ENCODE measurements at regions not wholly inside any gene's neighbourhood (a gene's known extent, or its start where the extent isn't known, plus 50 kb on each side); places are given as distances from the start of the nearest gene placed in this dataset.

DNA sequence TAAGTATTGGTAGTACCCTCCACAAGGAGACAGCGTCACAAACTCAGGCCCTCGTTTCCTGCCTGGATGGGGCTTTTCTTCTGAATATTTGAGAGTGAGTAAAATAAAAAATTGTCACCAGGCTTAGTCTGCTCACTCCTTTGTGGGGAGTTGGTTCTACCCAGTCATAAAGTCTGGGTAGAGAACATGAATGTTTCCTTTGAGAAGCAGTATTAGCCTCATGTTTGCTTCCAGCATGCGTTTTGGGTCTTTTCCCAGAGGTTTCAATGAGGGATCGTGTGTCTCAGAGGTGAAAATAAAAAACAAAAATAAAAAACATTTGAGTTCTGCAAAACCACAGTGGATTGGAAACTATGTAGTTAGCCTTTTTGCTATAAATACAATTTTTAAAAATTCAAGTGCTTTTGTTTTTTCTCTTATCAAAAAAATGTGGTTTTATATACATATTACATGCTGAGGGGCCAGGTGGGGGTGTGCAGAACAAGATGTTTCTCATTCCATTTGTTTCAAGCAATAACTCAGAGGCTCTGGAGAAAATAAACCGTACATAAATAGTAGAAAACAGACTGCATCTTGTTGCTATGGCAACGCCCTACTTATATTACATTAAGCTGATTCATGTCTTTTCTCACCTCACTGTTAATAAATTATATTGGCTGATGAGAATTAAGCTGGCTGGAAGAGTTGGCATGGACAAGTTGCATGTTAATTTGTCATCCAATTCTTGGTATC is 182.8 kb upstream of the FOXN2 start:
- FAIRE-seq (no peak), DNase-seq (ENCODE audit: extremely low read depth in 1 of 4, low spot score in 3 of 4) (peak in 2 of 4 experiments; percentile 22 to 24), ATAC-seq (no peak)
- Histone ChIP-seq H3K27ac (ENCODE audit: extremely low read depth, low read depth, low read length) (no peak overlapping the region), H3K27me3 (ENCODE audit: control insufficient read depth in 2 of 2, insufficient read depth in 2 of 2, low read length in 2 of 2) (no peaks in the 10 kb centered on the region), H3K36me3 (ENCODE audit: control insufficient read depth, insufficient read depth, low read length) (no peaks in the 10 kb centered on the region), H3K79me2 (ENCODE audit: control insufficient read depth, insufficient read depth, low read length) (no peaks in the 10 kb centered on the region), H3K4me3 (no peak overlapping the region), H3K4me1 (replicated peaks in 1 of 2; ENCODE audit: control insufficient read depth in 2 of 2, insufficient read depth in 2 of 2, low read length in 2 of 2) (peaks cover 3 to 18% of the 10 kb centered on the region in 2 experiments; a peak in 3 of 5 replicates), H3K9me3 (replicated peaks; ENCODE audit: control insufficient read depth, insufficient read depth, low read depth, low read length) (no peaks in the 10 kb centered on the region; the same call in 1 of the 2 replicates), H2AFZ (ENCODE audit: low read depth, low read length) (no peak overlapping the region; the same call in 1 of the 2 replicates), H3K4me2 (ENCODE audit: insufficient read depth, low read length) (no peak overlapping the region), H3K9ac (ENCODE audit: insufficient read depth in 1 of 2, low read depth in 2 of 2, low read length in 2 of 2) (no peak overlapping the region), H3K9me1 (ENCODE audit: control insufficient read depth, insufficient read depth, low read length) (no peaks in the 10 kb centered on the region), H4K20me1 (replicated peaks; ENCODE audit: control insufficient read depth, insufficient read depth, low read length) (no peaks in the 10 kb centered on the region)
- CTCF ChIA-PET (ENCODE audit: low intra/inter-chr PET ratio) = no interaction called here
- TF ChIP-seq ZNF316 (IDR thresholded peaks at IDR 0.05) (0 out of 2 replicates have a peak, but pooled peaks have one; percentile 11), SMAD3 (CRISPR knock-in tag; conservative IDR thresholded peaks at IDR 0.05) (no peak), SP1 (CRISPR knock-in tag; IDR thresholded peaks at IDR 0.05) (no peak), RFX1 (IDR thresholded peaks at IDR 0.05) (peak; percentile 92), FOXK2 (conservative IDR thresholded peaks at IDR 0.05 in 1 of 2, IDR thresholded peaks at IDR 0.05 in 1 of 2; ENCODE audit: low read depth in 2 of 2) (no peak)
- in situ Hi-C loops (cut with MboI) = no loop called here
- POLR2A ChIA-PET = no interaction called here
- 48% methylated on average over 6 of the region's 6 CpGs for WGBS (ENCODE audit: insufficient coverage, low coverage, missing lambda C conversion rate)
- intact Hi-C loops (cut with micrococcal nuclease) = no loop called here
- no TSS peak for BruUV-seq (replicated peaks)

DNA sequence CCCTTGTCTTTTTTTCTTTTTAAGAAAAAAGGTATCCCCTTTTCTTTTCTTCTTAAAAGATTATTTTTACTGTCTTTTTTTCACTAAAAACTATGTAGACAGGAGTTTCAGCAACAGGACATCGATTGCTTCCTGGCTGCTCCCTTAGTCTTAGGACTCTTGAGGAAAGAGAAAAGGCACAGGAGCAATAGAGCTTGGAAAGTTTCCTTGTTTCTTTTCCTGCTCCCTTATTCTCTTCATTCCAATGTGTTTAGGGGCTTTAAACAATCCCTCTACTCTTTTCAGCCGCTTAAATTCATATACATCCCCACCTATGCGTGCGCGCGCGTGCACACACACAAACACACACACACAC is 182.2 kb upstream of the FOXN2 start:
- H3K79me2 ChIP-seq (ENCODE audit: control insufficient read depth, insufficient read depth, low read length) = no peaks in the 10 kb centered on the region
- DNase-seq (ENCODE audit: extremely low read depth in 1 of 4, low spot score in 3 of 4) (no peak), ATAC-seq (no peak), FAIRE-seq (no peak)
- intact Hi-C loops (cut with micrococcal nuclease) = no loop called here
- POLR2A ChIA-PET = no interaction called here
- H3K4me3 ChIP-seq = no peak overlapping the region
- no peaks in the 10 kb centered on the region; the same call in 1 of the 2 replicates for H3K9me3 ChIP-seq (replicated peaks; ENCODE audit: control insufficient read depth, insufficient read depth, low read depth, low read length)
- no peak overlapping the region for H3K4me2 ChIP-seq (ENCODE audit: insufficient read depth, low read length)
- H3K36me3 ChIP-seq (ENCODE audit: control insufficient read depth, insufficient read depth, low read length) = no peaks in the 10 kb centered on the region
- peaks cover 3 to 18% of the 10 kb centered on the region in 2 experiments; a peak in 3 of 5 replicates for H3K4me1 ChIP-seq (replicated peaks in 1 of 2; ENCODE audit: control insufficient read depth in 2 of 2, insufficient read depth in 2 of 2, low read length in 2 of 2)
- H3K9ac ChIP-seq (ENCODE audit: insufficient read depth in 1 of 2, low read depth in 2 of 2, low read length in 2 of 2) = no peak overlapping the region
- no peak overlapping the region for H2AFZ ChIP-seq (ENCODE audit: low read depth, low read length)
- WGBS (ENCODE audit: insufficient coverage, low coverage, missing lambda C conversion rate) = 71% methylated on average over 7 of the region's 7 CpGs
- CTCF ChIA-PET (ENCODE audit: low intra/inter-chr PET ratio) = no interaction called here
- H3K9me1 ChIP-seq (ENCODE audit: control insufficient read depth, insufficient read depth, low read length) = no peaks in the 10 kb centered on the region
- in situ Hi-C loops (cut with MboI) = no loop called here
- no peaks in the 10 kb centered on the region for H4K20me1 ChIP-seq (replicated peaks; ENCODE audit: control insufficient read depth, insufficient read depth, low read length)
- no peaks in the 10 kb centered on the region for H3K27me3 ChIP-seq (ENCODE audit: control insufficient read depth in 2 of 2, insufficient read depth in 2 of 2, low read length in 2 of 2)
- BruUV-seq (replicated peaks) = no TSS peak
- H3K27ac ChIP-seq (ENCODE audit: extremely low read depth, low read depth, low read length) = no peak overlapping the region
- TF ChIP-seq RBM34 (IDR thresholded peaks at IDR 0.05; ENCODE audit: borderline replicate concordance, insufficient read depth, low read length) = no peak
- no peak for TF ChIP-seq ZFP1 (CRISPR knock-in tag; IDR thresholded peaks at IDR 0.05)
- TF ChIP-seq, protein P1, sequence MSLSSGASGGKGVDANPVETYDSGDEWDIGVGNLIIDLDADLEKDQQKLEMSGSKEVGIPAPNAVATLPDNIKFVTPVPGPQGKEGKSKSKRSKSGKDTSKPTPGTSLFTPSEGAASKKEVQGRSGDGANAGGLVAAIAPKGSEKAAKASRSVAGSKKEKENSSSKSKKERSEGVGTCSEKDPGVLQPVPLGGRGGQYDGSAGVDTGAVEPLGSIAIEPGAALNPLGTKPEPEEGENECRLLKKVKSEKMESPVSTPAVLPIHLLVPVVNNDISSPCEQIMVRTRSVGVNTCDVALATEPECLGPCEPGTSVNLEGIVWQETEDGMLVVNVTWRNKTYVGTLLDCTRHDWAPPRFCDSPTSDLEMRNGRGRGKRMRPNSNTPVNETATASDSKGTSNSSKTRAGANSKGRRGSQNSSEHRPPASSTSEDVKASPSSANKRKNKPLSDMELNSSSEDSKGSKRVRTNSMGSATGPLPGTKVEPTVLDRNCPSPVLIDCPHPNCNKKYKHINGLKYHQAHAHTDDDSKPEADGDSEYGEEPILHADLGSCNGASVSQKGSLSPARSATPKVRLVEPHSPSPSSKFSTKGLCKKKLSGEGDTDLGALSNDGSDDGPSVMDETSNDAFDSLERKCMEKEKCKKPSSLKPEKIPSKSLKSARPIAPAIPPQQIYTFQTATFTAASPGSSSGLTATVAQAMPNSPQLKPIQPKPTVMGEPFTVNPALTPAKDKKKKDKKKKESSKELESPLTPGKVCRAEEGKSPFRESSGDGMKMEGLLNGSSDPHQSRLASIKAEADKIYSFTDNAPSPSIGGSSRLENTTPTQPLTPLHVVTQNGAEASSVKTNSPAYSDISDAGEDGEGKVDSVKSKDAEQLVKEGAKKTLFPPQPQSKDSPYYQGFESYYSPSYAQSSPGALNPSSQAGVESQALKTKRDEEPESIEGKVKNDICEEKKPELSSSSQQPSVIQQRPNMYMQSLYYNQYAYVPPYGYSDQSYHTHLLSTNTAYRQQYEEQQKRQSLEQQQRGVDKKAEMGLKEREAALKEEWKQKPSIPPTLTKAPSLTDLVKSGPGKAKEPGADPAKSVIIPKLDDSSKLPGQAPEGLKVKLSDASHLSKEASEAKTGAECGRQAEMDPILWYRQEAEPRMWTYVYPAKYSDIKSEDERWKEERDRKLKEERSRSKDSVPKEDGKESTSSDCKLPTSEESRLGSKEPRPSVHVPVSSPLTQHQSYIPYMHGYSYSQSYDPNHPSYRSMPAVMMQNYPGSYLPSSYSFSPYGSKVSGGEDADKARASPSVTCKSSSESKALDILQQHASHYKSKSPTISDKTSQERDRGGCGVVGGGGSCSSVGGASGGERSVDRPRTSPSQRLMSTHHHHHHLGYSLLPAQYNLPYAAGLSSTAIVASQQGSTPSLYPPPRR (CRISPR knock-in tag; IDR thresholded peaks at IDR 0.05; ENCODE audit: borderline replicate concordance) = no peak
- TF ChIP-seq, protein P2, sequence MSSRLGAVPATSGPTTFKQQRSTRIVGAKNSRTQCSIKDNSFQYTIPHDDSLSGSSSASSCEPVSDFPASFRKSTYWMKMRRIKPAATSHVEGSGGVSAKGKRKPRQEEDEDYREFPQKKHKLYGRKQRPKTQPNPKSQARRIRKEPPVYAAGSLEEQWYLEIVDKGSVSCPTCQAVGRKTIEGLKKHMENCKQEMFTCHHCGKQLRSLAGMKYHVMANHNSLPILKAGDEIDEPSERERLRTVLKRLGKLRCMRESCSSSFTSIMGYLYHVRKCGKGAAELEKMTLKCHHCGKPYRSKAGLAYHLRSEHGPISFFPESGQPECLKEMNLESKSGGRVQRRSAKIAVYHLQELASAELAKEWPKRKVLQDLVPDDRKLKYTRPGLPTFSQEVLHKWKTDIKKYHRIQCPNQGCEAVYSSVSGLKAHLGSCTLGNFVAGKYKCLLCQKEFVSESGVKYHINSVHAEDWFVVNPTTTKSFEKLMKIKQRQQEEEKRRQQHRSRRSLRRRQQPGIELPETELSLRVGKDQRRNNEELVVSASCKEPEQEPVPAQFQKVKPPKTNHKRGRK (tag; IDR thresholded peaks at IDR 0.05) = 0 out of 2 replicates have a peak, but pooled peaks have one; percentile 13

All from K562 (cell line).